ENCODE measurements at regions not wholly inside any gene's neighbourhood (a gene's known extent, or its start where the extent isn't known, plus 50 kb on each side); places are given as distances from the start of the nearest gene placed in this dataset.

- TF ChIP-seq ZHX2 (IDR thresholded peaks at IDR 0.05; ENCODE audit: low read depth) (no peak), ZHX2 (CRISPR knock-in tag; IDR thresholded peaks at IDR 0.05; ENCODE audit: borderline replicate concordance) (no peak), TAF15 (IDR thresholded peaks at IDR 0.05; ENCODE audit: low read depth, low read length, poor library complexity, severe bottlenecking) (no peak), HNRNPLL (IDR thresholded peaks at IDR 0.05; ENCODE audit: low read depth, low read length, poor library complexity, severe bottlenecking) (no peak), ZBTB43 (CRISPR knock-in tag; conservative IDR thresholded peaks at IDR 0.05) (0 out of 2 replicates have a peak, but pooled peaks have one; percentile 38), KLF12 (CRISPR knock-in tag; IDR thresholded peaks at IDR 0.05; ENCODE audit: borderline replicate concordance) (0 out of 2 replicates have a peak, but pooled peaks have one; percentile 19), RORA (CRISPR knock-in tag; IDR thresholded peaks at IDR 0.05) (no peak), HNRNPUL1 (IDR thresholded peaks at IDR 0.05; ENCODE audit: low read depth, low read length) (no peak), ZNF879 (CRISPR knock-in tag; IDR thresholded peaks at IDR 0.05) (no peak), ZNF777 (CRISPR knock-in tag; IDR thresholded peaks at IDR 0.05) (peak; percentile 49), PRDM15 (CRISPR knock-in tag; IDR thresholded peaks at IDR 0.05) (peak; percentile 99), MYC (CRISPR knock-in tag; IDR thresholded peaks at IDR 0.05; ENCODE audit: borderline replicate concordance) (peak; percentile 34; the same call in 1 of the 2 replicates), XRCC5 (optimal IDR thresholded peaks at IDR 0.05; ENCODE audit: low read length) (peak; percentile 97), FOXK1 (CRISPR knock-in tag; IDR thresholded peaks at IDR 0.05; ENCODE audit: borderline replicate concordance, low read depth) (peak; percentile 76), MYPOP (CRISPR knock-in tag; IDR thresholded peaks at IDR 0.05) (peak; percentile 42; the same call in 1 of the 2 replicates), KDM3A (CRISPR knock-in tag; IDR thresholded peaks at IDR 0.05; ENCODE audit: low read depth) (no peak)
Measured at GRCh38 chr12:14257734-14258574, 107.5 kb upstream of the ATF7IP start (continued).

Measured in HepG2 (cell line).